22Rv1 (cell line): ENCODE measurements at regions not wholly inside any gene's neighbourhood (a gene's known extent, or its start where the extent isn't known, plus 50 kb on each side); places are given as distances from the start of the nearest gene placed in this dataset.

Source experiments
- ZFX ChIP-seq: fragments of 450-650 bp; IDR thresholded peaks from 2 replicates; pipeline ENCODE4 v1.6.1; 2017; ENCODE audit warnings: antibody characterized with exemption, borderline replicate concordance
- TF ChIP-seq, protein P1 (sequence below): fragments of 450-650 bp; IDR thresholded peaks from 2 replicates; pipeline ENCODE4 v1.5.1; 2017; ENCODE audit warnings: mild to moderate bottlenecking

DNA sequence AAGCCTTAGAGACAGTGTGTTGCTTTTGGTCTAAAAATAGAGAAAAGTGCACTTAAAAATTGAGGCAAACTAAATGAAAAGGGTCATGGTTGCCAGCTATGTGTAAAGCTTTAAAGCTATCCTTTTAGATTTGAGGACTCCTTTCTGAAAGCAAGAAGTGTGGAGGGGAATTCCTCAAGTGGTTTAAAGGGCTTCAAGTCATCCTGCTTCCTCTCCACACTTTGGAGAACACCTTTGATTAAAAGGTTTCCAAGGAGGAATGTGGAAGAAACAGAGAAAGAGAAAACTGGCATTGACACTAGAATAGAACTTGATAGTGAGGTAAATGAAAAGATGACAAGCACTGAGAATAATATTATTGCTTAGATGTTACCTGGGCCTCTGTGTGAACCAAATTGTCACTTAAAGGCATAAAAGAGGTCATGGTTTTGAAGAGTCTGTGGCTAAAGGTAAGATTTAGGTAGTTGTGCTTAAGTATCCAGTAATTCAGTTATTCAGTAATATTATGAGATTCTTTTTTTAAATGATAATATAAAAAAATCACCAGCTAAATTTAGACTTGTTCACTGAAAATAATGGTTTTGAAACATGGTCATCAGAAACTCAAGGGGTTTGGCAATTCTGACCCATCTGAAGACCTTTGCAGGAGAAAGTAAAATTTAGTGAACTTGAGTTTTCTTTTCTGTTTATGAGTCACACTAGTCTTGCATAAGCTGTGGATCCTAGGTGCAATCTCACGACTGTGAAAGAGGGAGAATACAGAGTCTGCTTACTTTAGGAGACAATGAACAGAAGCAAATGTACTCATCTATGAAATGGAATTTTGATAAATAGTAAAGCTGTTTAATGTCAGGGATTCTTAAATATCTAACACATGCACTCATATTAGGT, 466.0 kb downstream of the KIF20B start:
- TF ChIP-seq, protein P1, sequence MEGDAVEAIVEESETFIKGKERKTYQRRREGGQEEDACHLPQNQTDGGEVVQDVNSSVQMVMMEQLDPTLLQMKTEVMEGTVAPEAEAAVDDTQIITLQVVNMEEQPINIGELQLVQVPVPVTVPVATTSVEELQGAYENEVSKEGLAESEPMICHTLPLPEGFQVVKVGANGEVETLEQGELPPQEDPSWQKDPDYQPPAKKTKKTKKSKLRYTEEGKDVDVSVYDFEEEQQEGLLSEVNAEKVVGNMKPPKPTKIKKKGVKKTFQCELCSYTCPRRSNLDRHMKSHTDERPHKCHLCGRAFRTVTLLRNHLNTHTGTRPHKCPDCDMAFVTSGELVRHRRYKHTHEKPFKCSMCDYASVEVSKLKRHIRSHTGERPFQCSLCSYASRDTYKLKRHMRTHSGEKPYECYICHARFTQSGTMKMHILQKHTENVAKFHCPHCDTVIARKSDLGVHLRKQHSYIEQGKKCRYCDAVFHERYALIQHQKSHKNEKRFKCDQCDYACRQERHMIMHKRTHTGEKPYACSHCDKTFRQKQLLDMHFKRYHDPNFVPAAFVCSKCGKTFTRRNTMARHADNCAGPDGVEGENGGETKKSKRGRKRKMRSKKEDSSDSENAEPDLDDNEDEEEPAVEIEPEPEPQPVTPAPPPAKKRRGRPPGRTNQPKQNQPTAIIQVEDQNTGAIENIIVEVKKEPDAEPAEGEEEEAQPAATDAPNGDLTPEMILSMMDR: no peak
- TF ChIP-seq ZFX: no peak
